Liver (tissue), 3 donors: ENCODE measurements at regions not wholly inside any gene's neighbourhood (a gene's known extent, or its start where the extent isn't known, plus 50 kb on each side); places are given as distances from the start of the nearest gene placed in this dataset.

Experiments used
- CTCF ChIP-seq: fragments of 150-350 bp; IDR thresholded peaks from 2 replicates; pipeline ENCODE4 v1.5.1; 2017; ENCODE audit warnings: improper control_type of control experiment, low read depth, low read length; ENCODE audit not compliant: missing input control
- EGR1 ChIP-seq, 2 donors: IDR thresholded peaks; 2 replicates each; pipeline ENCODE4 v1.6.1; 2016 to 2018; ENCODE audit warnings: antibody characterized with exemption in 2 of 2, low read depth in 2 of 2
- FOXA1 ChIP-seq: IDR thresholded peaks from 2 replicates; pipeline ENCODE4 v1.6.1; 2016; ENCODE audit warnings: antibody characterized with exemption
- GABPA ChIP-seq, 2 donors: IDR thresholded peaks in 1 of 2; conservative IDR thresholded peaks in 1 of 2; 2 replicates each; pipeline ENCODE4 v1.6.1; 2016; ENCODE audit warnings: antibody characterized with exemption in 2 of 2, mild to moderate bottlenecking in 1 of 2, moderate library complexity in 1 of 2
- HNF4G ChIP-seq: IDR thresholded peaks from 2 replicates; pipeline ENCODE4 v1.6.1; 2016; ENCODE audit warnings: antibody characterized with exemption
- JUND ChIP-seq, 2 donors: IDR thresholded peaks; 2 replicates each; pipeline ENCODE4 v1.6.1; 2016; ENCODE audit warnings: antibody characterized with exemption in 2 of 2
- RAD21 ChIP-seq, 2 donors: IDR thresholded peaks; 2 replicates each; pipeline ENCODE4 v1.6.1; 2016; ENCODE audit warnings: antibody characterized with exemption in 2 of 2, mild to moderate bottlenecking in 2 of 2
- REST ChIP-seq: IDR thresholded peaks from 2 replicates; pipeline ENCODE4 v1.6.1; 2016; ENCODE audit warnings: antibody characterized with exemption, mild to moderate bottlenecking
- RXRA ChIP-seq, 2 donors: IDR thresholded peaks; 2 replicates each; pipeline ENCODE4 v1.6.1; 2017 to 2018; ENCODE audit warnings: antibody characterized with exemption in 2 of 2, mild to moderate bottlenecking in 1 of 2
- SP1 ChIP-seq: IDR thresholded peaks from 2 replicates; pipeline ENCODE4 v1.6.1; 2018; ENCODE audit warnings: antibody characterized with exemption, mild to moderate bottlenecking
- YY1 ChIP-seq: IDR thresholded peaks from 2 replicates; pipeline ENCODE4 v1.6.1; 2016; ENCODE audit warnings: antibody characterized with exemption, mild to moderate bottlenecking
- TF ChIP-seq, protein P1 (sequence below): IDR thresholded peaks from 2 replicates; pipeline ENCODE4 v1.6.1; 2016; ENCODE audit warnings: antibody characterized with exemption
- TF ChIP-seq, protein P2 (sequence below): IDR thresholded peaks from 2 replicates; pipeline ENCODE4 v1.6.1; 2016; ENCODE audit warnings: antibody characterized with exemption
- TF ChIP-seq, protein P3 (sequence below): IDR thresholded peaks from 2 replicates; pipeline ENCODE4 v1.6.1; 2016; ENCODE audit warnings: antibody characterized with exemption
- donor health status: healthy.
- donor health status: healthy.

DNA sequence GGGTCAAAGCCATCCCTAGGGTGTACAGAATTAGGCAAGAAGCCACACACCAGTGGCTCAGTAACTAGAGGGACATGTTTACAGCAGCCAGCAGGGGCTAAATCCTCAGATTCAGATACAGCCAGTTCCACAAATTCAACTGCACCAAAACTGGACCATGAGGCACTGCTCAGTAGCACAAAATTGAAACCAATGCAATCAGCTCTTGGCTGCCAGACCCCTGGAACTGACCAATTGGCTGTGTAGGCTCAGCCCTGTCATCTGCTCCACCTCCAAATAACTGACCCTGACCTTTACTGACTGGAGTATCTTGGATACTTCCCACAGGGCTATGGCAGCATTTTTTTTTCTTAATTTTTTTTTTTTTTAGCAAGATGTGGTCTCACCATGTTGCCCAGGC, 226.5 kb downstream of the FOXO1 start:
- TF ChIP-seq, protein P1, sequence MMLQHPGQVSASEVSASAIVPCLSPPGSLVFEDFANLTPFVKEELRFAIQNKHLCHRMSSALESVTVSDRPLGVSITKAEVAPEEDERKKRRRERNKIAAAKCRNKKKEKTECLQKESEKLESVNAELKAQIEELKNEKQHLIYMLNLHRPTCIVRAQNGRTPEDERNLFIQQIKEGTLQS: no peak
- TF ChIP-seq EGR1 (IDR thresholded peaks at IDR 0.05; ENCODE audit: low read depth in 2 of 2): no peak
- no peak for TF ChIP-seq GABPA (IDR thresholded peaks at IDR 0.05 in 1 of 2, conservative IDR thresholded peaks at IDR 0.05 in 1 of 2)
- no peak for TF ChIP-seq REST
- no peak for TF ChIP-seq CTCF
- peak in 1 of 2 donors; percentile 36 for TF ChIP-seq JUND (IDR thresholded peaks at IDR 0.05)
- TF ChIP-seq, protein P2, sequence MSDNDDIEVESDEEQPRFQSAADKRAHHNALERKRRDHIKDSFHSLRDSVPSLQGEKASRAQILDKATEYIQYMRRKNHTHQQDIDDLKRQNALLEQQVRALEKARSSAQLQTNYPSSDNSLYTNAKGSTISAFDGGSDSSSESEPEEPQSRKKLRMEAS: no peak
- TF ChIP-seq HNF4G: no peak
- TF ChIP-seq YY1: no peak
- TF ChIP-seq RAD21 (IDR thresholded peaks at IDR 0.05): peak; percentile 13 to 55
- TF ChIP-seq FOXA1: no peak
- peak; percentile 61 to 67 for TF ChIP-seq RXRA (IDR thresholded peaks at IDR 0.05)
- peak; percentile 74 for TF ChIP-seq SP1
- TF ChIP-seq, protein P3, sequence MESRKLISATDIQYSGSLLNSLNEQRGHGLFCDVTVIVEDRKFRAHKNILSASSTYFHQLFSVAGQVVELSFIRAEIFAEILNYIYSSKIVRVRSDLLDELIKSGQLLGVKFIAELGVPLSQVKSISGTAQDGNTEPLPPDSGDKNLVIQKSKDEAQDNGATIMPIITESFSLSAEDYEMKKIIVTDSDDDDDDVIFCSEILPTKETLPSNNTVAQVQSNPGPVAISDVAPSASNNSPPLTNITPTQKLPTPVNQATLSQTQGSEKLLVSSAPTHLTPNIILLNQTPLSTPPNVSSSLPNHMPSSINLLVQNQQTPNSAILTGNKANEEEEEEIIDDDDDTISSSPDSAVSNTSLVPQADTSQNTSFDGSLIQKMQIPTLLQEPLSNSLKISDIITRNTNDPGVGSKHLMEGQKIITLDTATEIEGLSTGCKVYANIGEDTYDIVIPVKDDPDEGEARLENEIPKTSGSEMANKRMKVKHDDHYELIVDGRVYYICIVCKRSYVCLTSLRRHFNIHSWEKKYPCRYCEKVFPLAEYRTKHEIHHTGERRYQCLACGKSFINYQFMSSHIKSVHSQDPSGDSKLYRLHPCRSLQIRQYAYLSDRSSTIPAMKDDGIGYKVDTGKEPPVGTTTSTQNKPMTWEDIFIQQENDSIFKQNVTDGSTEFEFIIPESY: no peak
